ENCODE measurements at regions not wholly inside any gene's neighbourhood (a gene's known extent, or its start where the extent isn't known, plus 50 kb on each side); places are given as distances from the start of the nearest gene placed in this dataset.

- Mint-ChIP-seq H3K9me3 (no peaks in the 10 kb centered on the region), H3K4me1 (ENCODE audit: low read depth) (no peaks in the 10 kb centered on the region), H3K36me3 (ENCODE audit: low read depth) (no peaks in the 10 kb centered on the region), H3K27ac (no peak overlapping the region), H3K27me3 (ENCODE audit: insufficient read depth) (peaks cover 11% of the 10 kb centered on the region), H3K4me3 (no peak overlapping the region)
- DNase-seq (ENCODE audit: low spot score): no peak
- intact Hi-C loops (cut with micrococcal nuclease): no loop called here
Measured at GRCh38 chr1:119293797-119294196, 74.8 kb upstream of the HAO2 start.

DNA sequence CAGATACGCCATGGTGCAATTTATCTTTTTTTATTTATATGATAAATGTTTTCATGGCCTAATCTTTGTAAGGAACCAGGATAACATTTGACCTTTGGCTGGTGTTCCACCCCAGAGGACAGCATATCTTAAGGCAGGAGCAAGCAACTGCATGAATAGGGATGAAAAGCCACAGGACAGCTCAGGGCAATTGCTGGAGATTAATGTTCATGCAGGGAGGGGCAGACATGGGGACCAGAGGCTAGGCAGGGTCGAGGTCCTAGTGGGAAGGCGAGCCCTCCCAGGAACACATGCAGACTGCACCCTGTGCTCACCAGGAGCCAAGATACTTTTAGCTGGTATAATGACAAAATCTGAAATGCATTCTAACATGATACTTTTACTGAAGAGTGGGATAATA lies 74.4 kb upstream of the HAO2 start:
- no peak overlapping the region for H3K4me3 Mint-ChIP-seq
- intact Hi-C loops (cut with micrococcal nuclease): no loop called here
- no peaks in the 10 kb centered on the region for H3K36me3 Mint-ChIP-seq (ENCODE audit: low read depth)
- no peak for DNase-seq (ENCODE audit: low spot score)
- H3K9me3 Mint-ChIP-seq: no peaks in the 10 kb centered on the region
- H3K4me1 Mint-ChIP-seq (ENCODE audit: low read depth): no peaks in the 10 kb centered on the region
- H3K27ac Mint-ChIP-seq: no peak overlapping the region
- H3K27me3 Mint-ChIP-seq (ENCODE audit: insufficient read depth): peaks cover 11% of the 10 kb centered on the region

- no peaks in the 10 kb centered on the region for H3K36me3 Mint-ChIP-seq (ENCODE audit: low read depth)
- no peak for DNase-seq (ENCODE audit: low spot score)
- no peaks in the 10 kb centered on the region for H3K4me1 Mint-ChIP-seq (ENCODE audit: low read depth)
- no peak overlapping the region for H3K4me3 Mint-ChIP-seq
- H3K27me3 Mint-ChIP-seq (ENCODE audit: insufficient read depth): peaks cover 11% of the 10 kb centered on the region
- intact Hi-C loops (cut with micrococcal nuclease): no loop called here
- H3K27ac Mint-ChIP-seq: no peak overlapping the region
- no peaks in the 10 kb centered on the region for H3K9me3 Mint-ChIP-seq
Measured at GRCh38 chr1:119294722-119295121, 73.9 kb upstream of the HAO2 start.

DNA sequence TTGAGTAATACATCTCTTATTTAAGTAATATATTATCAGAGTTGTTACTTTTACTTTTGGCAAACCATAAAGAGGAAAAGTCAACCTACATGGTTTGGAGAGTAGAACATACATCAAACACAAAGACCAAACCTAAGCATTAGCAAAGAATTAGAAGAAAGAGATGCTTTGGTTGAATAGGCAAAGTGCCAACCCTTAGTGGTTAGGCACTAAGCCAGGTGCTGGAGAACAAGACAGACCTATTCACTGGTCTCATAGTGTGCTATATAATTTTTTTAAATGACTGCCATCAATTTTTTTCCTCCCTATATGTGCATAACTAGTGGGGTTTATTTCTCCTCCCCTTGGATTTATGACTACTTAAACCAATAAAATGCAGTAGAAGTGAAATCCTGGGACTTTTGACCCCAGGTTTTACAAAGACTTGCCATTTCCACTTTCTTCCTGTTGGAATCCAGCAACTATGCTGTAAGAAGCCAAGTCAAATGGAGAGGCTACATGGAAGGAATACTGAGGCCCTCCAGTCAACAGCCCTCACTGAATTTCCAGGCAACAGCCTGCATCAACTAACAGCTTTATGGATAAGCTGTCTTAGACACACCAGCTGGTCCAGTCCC lies 69.8 kb upstream of the HAO2 start:
- DNase-seq (ENCODE audit: low spot score): no peak
- no peaks in the 10 kb centered on the region for H3K36me3 Mint-ChIP-seq (ENCODE audit: low read depth)
- intact Hi-C loops (cut with micrococcal nuclease): no loop called here
- H3K9me3 Mint-ChIP-seq: no peaks in the 10 kb centered on the region
- peaks cover 14% of the 10 kb centered on the region for H3K27me3 Mint-ChIP-seq (ENCODE audit: insufficient read depth)
- no peaks in the 10 kb centered on the region for H3K4me1 Mint-ChIP-seq (ENCODE audit: low read depth)
- no peak overlapping the region for H3K4me3 Mint-ChIP-seq
- H3K27ac Mint-ChIP-seq: no peak overlapping the region

DNA sequence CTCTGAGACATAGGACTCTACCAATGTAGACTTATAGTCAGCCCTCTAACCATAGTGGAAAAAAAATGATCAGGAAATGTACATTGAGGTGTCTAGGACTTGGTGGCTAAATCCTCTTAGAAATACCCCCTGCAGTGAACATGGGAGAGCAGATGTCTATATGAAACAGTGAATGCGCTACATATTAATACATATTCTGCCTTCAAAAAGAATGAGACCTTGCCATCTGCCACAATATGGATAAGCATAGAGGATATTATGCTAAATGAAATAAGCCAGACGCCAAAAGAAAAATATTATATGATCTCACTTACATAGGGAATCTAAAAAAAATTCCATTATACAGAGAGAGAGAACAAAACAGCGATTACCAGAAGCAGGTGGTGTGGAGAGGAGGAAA lies 66.6 kb upstream of the HAO2 start:
- Mint-ChIP-seq H3K9me3 (no peaks in the 10 kb centered on the region), H3K4me1 (ENCODE audit: low read depth) (no peaks in the 10 kb centered on the region), H3K27me3 (ENCODE audit: insufficient read depth) (peaks cover 22% of the 10 kb centered on the region), H3K27ac (no peak overlapping the region), H3K36me3 (ENCODE audit: low read depth) (no peaks in the 10 kb centered on the region), H3K4me3 (no peak overlapping the region)
- intact Hi-C loops (cut with micrococcal nuclease): no loop called here
- no peak for DNase-seq (ENCODE audit: low spot score)

DNA sequence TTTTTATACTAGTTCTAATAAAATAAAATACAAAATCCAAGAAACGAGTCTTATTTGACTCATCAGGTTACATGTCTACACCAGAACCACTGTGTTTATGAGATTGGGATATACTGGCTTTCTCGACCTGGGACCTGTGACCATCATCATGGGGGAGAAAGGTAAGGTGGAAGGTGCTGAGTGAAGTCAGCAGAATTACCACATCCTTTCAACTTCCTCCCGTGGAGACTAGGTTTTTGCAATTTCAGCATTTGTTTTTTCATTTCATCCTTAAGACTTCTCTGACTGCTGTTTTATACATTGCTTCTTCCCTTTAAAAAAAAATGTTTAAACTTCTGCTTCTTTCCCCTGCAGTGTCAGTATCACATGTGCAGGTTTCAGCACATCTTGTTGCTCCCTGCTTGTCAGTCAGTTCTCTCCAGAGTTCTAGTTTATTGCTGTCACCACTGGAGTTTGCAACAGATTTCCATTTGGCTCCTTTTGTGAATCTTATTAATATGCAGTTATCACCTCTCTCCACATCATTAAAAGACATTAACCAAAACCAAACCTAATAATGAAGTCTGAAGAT lies 60.4 kb upstream of the HAO2 start:
- no peaks in the 10 kb centered on the region for H3K9me3 Mint-ChIP-seq

GRCh38 chr1:119308806-119309205 lies 59.8 kb upstream of the HAO2 start:
- no peak for DNase-seq (ENCODE audit: low spot score)
- Mint-ChIP-seq H3K27ac (no peak overlapping the region), H3K27me3 (ENCODE audit: insufficient read depth) (peaks cover 23% of the 10 kb centered on the region), H3K4me3 (no peak overlapping the region), H3K9me3 (no peaks in the 10 kb centered on the region), H3K4me1 (ENCODE audit: low read depth) (peaks cover 12% of the 10 kb centered on the region), H3K36me3 (ENCODE audit: low read depth) (no peaks in the 10 kb centered on the region)
- intact Hi-C loops (cut with micrococcal nuclease): no loop called here

More for the DNA sequence above, 60.4 kb upstream of the HAO2 start:
- peaks cover 21% of the 10 kb centered on the region for H3K27me3 Mint-ChIP-seq (ENCODE audit: insufficient read depth)
- H3K36me3 Mint-ChIP-seq (ENCODE audit: low read depth): no peaks in the 10 kb centered on the region
- DNase-seq (ENCODE audit: low spot score): no peak
- H3K27ac Mint-ChIP-seq: no peak overlapping the region
- H3K4me3 Mint-ChIP-seq: no peak overlapping the region
- H3K4me1 Mint-ChIP-seq (ENCODE audit: low read depth): peaks cover 12% of the 10 kb centered on the region
- intact Hi-C loops (cut with micrococcal nuclease): no loop called here

DNA sequence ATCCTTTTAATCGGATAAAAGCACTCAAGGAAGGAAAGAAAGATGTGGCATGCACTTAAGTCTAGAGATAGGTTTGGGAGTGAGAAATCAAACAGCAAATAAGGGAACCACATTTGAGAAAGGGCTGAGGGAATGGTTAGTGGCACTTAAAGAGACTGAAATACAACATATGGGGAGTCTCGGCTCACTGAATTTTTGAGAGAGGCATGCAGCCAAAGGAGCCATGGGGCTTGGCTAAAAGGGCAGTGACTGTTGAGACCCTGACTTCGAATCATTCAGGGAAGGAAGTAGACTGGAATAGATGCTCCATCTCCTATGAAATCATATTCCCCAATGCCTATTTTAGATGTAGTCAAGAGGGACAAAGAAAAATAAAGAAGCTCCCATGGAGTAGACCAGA lies 58.3 kb upstream of the HAO2 start:
- H3K27me3 Mint-ChIP-seq (ENCODE audit: insufficient read depth): peaks cover 23% of the 10 kb centered on the region
- no peak overlapping the region for H3K27ac Mint-ChIP-seq
- H3K4me3 Mint-ChIP-seq: no peak overlapping the region
- no peak for DNase-seq (ENCODE audit: low spot score)
- intact Hi-C loops (cut with micrococcal nuclease): no loop called here
- no peaks in the 10 kb centered on the region for H3K9me3 Mint-ChIP-seq
- no peaks in the 10 kb centered on the region for H3K36me3 Mint-ChIP-seq (ENCODE audit: low read depth)
- peaks cover 12% of the 10 kb centered on the region for H3K4me1 Mint-ChIP-seq (ENCODE audit: low read depth)

GRCh38 chr1:119312500-119312899 lies 56.1 kb upstream of the HAO2 start:
- intact Hi-C loops (cut with micrococcal nuclease): no loop called here
- peaks cover 12% of the 10 kb centered on the region for H3K4me1 Mint-ChIP-seq (ENCODE audit: low read depth)
- H3K27me3 Mint-ChIP-seq (ENCODE audit: insufficient read depth): peaks cover 15% of the 10 kb centered on the region
- H3K27ac Mint-ChIP-seq: no peak overlapping the region
- DNase-seq (ENCODE audit: low spot score): no peak
- no peaks in the 10 kb centered on the region for H3K9me3 Mint-ChIP-seq
- H3K4me3 Mint-ChIP-seq: no peak overlapping the region
- H3K36me3 Mint-ChIP-seq (ENCODE audit: low read depth): no peaks in the 10 kb centered on the region

- intact Hi-C loops (cut with micrococcal nuclease): no loop called here
- Mint-ChIP-seq H3K36me3 (ENCODE audit: low read depth) (no peaks in the 10 kb centered on the region), H3K9me3 (no peaks in the 10 kb centered on the region), H3K4me3 (no peak overlapping the region), H3K4me1 (ENCODE audit: low read depth) (no peaks in the 10 kb centered on the region), H3K27ac (no peak overlapping the region), H3K27me3 (ENCODE audit: insufficient read depth) (peaks cover 10% of the 10 kb centered on the region)
- no peak for DNase-seq (ENCODE audit: low spot score)
Measured at GRCh38 chr1:119314001-119314796, 54.4 kb upstream of the HAO2 start.

DNA sequence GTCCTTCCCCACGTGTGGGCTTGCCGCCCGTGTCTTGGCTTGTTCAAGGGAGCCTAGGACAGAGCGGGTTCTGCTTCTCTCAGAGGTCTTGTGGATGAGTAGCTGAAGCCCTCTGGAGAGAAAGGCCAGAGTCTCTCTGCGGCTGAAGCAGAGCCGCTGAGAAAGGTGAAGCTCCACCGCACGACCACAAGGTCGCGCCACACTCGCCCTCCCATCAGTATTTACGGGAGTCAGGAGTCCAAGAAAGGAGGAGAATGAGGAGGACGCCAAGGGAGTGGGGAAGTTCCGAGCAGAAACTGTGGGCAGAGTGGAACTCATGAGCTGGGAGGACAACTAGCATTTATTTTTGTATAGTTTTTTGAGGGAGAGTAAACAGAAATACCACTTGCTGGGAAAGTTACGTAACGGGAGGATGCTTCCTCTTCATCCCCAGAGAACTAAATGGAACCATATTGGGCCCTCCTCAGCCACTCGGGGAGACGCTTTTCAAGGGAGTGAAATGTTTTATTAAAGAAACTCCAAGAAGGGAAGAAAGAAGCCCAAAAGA lies 51.6 kb upstream of the HAO2 start:
- H3K4me3 Mint-ChIP-seq: no peak overlapping the region
- H3K27me3 Mint-ChIP-seq (ENCODE audit: insufficient read depth): peaks cover 9% of the 10 kb centered on the region
- no peak overlapping the region for H3K27ac Mint-ChIP-seq
- intact Hi-C loops (cut with micrococcal nuclease): no loop called here
- no peaks in the 10 kb centered on the region for H3K36me3 Mint-ChIP-seq (ENCODE audit: low read depth)
- H3K4me1 Mint-ChIP-seq (ENCODE audit: low read depth): no peaks in the 10 kb centered on the region
- H3K9me3 Mint-ChIP-seq: no peaks in the 10 kb centered on the region
- no peak for DNase-seq (ENCODE audit: low spot score)

GRCh38 chr1:119318466-119319309 lies 49.9 kb upstream of the HAO2 start:
- Mint-ChIP-seq H3K4me1 (ENCODE audit: low read depth) (peaks cover 7% of the 10 kb centered on the region), H3K36me3 (ENCODE audit: low read depth) (no peaks in the 10 kb centered on the region), H3K9me3 (no peaks in the 10 kb centered on the region), H3K27me3 (ENCODE audit: insufficient read depth) (peaks cover 3% of the 10 kb centered on the region), H3K27ac (no peak overlapping the region), H3K4me3 (no peak overlapping the region)
- intact Hi-C loops (cut with micrococcal nuclease): no loop called here
- DNase-seq (ENCODE audit: low spot score): no peak

All from activated T-helper 1 cell treated with anti-CD3 and anti-CD28 coated beads, Interleukin-12 subunit alpha, Interleukin-12 subunit beta, Interleukin-2, Interleukin-4 antibody, amounts not matched to agents 30 ng/mL and 10 ng/mL and 1 ng/mL, durations not matched to agents 14 hours and 24 hours and 36 hours (primary cell).